Keratinocyte (primary cell): ENCODE measurements at regions not wholly inside any gene's neighbourhood (a gene's known extent, or its start where the extent isn't known, plus 50 kb on each side); places are given as distances from the start of the nearest gene placed in this dataset.

Source experiments
- EZH2 ChIP-seq: IDR thresholded peaks from one replicate; pipeline ENCODE4 v1.6.1; 2012; ENCODE audit warnings: inconsistent platforms, mild to moderate bottlenecking, low read length, moderate library complexity
- TF ChIP-seq, protein P1 (sequence below), 3 experiments: IDR thresholded peaks in 1 of 3; conservative IDR thresholded peaks in 1 of 3; optimal IDR thresholded peaks in 1 of 3; 2 replicates in 2 of 3; 3 replicates in 1 of 3; pipeline versions ENCODE3 to v1.5.1; 2011; ENCODE audit warnings: low read length in 3 of 3, mild to moderate bottlenecking in 3 of 3, moderate library complexity in 2 of 3, control low read depth in 1 of 3, inconsistent platforms in 1 of 3; ENCODE audit not compliant: insufficient read depth in 2 of 3; ENCODE audit errors: extremely low read depth in 1 of 3

DNA sequence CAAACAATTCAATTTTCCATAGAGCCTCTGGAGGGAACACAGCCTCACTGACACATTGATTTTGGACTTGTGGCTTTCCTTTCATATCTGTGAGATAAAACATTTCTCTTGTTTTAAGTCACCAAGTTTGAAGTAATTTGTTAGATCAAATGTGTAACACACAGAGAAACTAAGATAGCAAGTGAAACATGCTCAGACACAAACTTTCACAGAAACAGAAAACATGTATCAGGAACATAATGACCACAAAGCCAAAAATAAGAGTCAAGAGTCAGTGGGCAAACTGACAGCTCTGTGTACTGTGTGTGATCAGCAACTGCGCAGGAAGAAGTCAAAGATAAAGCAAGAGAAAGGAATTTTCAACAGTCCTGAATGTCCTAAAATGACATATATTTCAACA, 1237.5 kb downstream of the AMY1C start:
- TF ChIP-seq, protein P1, sequence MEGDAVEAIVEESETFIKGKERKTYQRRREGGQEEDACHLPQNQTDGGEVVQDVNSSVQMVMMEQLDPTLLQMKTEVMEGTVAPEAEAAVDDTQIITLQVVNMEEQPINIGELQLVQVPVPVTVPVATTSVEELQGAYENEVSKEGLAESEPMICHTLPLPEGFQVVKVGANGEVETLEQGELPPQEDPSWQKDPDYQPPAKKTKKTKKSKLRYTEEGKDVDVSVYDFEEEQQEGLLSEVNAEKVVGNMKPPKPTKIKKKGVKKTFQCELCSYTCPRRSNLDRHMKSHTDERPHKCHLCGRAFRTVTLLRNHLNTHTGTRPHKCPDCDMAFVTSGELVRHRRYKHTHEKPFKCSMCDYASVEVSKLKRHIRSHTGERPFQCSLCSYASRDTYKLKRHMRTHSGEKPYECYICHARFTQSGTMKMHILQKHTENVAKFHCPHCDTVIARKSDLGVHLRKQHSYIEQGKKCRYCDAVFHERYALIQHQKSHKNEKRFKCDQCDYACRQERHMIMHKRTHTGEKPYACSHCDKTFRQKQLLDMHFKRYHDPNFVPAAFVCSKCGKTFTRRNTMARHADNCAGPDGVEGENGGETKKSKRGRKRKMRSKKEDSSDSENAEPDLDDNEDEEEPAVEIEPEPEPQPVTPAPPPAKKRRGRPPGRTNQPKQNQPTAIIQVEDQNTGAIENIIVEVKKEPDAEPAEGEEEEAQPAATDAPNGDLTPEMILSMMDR (optimal IDR thresholded peaks at IDR 0.05 in 1 of 3, IDR thresholded peaks at IDR 0.05 in 1 of 3, conservative IDR thresholded peaks at IDR 0.05 in 1 of 3; ENCODE audit: extremely low read depth in 1 of 3, insufficient read depth in 2 of 3, low read length in 3 of 3) = no peak
- no peak for TF ChIP-seq EZH2
